DMS79 treated with DMSO at 0.1 percent for 48 hours (cell line): ENCODE measurements at regions not wholly inside any gene's neighbourhood (a gene's known extent, or its start where the extent isn't known, plus 50 kb on each side); places are given as distances from the start of the nearest gene placed in this dataset.

Experiments
- DNase-seq: peaks from one replicate; lab custom pipeline; 2025; lab: John Stamatoyannopoulos, UW

DNA sequence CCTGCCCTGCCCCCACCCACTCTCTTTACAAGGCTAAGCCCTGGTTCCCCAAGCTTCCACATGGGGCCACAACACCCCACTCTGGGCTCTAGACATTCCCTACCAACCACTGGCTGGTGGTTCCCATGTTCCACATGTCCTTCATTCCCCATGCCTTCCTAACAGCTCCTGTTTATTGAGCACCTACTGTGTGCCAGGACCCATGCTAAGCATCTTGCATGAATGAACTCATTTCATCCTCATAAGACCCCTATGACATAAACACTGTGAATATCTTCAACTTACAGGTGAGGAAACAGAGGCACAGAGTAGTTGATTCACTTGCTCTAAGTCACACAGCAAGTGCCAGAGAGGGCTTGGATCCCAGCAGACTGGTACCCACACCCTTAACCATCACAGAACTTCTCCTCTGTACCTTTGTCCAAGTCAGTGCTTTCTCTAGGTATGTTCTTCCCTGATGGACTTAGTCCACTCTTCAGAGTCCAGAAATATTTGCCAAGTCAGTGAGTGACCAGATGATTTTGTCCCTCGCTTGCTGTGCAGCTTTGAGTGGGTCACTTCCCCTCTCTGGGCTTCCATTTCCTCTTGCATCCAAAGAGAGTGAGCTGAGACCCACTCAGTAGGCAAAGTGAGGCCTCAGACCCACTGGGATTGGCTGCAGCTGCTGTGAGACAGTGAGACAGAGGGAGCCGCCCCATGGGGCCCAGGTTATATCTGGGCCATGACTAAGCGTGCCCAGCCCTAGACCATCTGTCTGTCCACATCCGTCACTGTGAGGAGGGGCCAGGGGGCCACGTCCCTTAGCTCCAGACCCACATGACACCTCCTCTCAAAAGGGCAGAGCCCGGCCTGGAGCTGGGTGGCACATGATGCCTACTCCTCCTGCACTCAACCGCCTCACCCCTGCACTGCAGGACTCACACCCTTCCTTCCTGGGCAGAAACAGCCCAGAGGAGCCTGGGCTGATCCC, 132.4 kb downstream of the MN1 start:
- DNase-seq, result no peak

DNA sequence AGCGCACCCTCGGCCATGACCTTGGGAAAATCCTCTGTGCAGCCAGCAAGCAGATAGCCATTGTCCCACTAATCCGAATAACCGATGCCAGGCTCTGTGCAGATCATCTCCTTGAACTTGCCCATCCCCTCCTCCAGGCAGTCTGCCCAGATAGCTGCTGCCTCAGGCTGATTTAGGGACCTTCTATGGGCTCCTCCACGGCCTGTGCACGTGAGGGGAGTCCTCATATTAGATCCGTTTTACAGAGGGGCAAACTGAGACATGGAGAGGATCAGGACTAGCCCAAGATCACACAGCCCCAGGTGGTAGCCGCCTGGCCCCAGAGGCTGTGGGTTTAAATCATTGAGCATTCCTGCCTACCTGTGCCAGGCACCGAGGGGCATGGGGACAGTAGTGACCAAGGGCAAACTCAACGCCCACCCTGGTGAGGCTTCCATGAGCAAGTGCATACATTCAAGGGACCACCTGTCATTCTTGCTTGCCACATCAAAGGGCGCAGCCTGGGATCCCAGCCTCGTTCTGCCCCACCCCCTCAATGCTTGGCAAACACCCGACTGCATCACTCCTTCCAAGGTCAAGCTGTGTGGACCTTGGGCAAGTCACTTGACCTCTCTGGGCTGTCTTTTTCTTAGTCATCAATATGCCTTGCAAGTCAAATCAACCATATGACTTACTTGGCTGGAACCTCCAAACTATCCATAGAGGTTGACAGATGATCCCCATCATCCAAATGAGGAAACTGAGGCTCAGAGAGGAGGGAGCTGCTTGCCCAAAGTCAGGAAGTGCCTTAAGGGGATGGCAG, 131.6 kb downstream of the MN1 start:
- no peak for DNase-seq

- DNase-seq, result no peak
These were observed 130.7 kb downstream of the MN1 start for GRCh38 chr22:27670701-27671412.

DNA sequence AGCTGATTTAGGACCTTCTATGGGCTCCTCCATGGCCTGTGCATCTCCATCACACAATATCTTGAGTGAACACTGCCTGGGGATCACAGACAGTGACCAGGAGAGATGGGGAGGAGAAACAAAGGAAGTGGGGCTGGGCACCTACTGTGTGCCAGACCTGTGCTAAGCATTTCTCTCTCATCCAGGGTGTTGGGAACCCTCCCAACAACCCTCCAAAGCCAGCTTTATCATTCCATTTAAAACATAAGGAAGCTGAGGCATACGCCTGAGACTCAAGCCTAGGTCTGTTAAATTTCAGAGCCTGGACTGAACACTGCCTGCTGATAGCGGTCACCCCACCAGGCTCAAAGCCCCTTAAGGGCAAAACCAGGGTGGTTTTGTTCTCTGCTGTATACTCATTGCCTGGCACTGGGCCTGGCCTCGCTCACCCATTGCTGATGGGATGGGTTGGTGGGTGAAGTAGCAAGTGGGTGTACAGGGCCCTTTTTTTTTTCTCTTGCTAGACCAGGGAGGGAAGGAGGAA, 130.1 kb downstream of the MN1 start:
- no peak for DNase-seq

- DNase-seq, result no peak
These were observed 128.7 kb downstream of the MN1 start for GRCh38 chr22:27672721-27673418.

GRCh38 chr22:27673839-27674238, 127.7 kb downstream of the MN1 start:
- no peak for DNase-seq

GRCh38 chr22:27674261-27674923, 127.2 kb downstream of the MN1 start:
- DNase-seq, result no peak

- DNase-seq, result no peak
These were observed 124.9 kb downstream of the MN1 start for GRCh38 chr22:27676545-27677213.

- no peak for DNase-seq
These were observed 123.6 kb downstream of the MN1 start for GRCh38 chr22:27677905-27678458.

- DNase-seq, result no peak
These were observed 122.4 kb downstream of the MN1 start for GRCh38 chr22:27679176-27679575.

DNA sequence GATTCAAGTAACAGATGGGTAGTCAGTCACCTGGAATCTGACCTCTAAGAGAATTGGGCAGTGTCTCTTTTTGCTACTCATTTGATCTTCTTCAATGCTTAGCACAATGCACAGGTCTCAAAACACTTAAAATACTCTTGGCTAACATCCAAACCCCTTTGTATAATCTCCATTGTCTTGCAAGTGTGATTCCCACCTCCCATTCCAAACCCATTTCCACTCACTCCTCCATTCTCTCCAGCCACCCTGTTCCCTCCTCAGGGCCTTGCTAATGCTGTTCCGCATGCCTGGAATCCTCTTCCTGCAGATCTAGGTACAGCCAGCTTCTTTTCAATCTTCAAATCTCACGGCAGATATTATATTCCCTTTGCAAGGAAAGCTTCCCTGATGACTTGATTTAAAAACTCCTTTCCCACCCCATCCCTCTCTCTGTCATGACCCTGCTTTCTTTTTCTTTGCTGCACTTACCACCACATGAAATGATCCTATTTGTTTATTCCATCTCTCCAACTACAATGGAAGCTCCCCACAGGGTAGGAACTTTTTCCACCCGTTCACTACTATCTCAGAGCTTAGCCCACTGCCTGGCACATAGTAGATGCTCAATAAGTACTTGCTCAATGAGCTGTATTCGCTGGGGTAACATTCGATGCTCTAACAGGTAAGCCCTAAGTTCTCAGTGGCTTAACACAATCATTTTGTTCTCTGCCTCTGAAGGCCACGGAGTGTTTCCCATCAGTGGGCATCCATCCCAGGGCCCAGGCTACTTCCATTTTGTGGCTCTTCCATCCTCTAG, 121.7 kb downstream of the MN1 start:
- no peak for DNase-seq

GRCh38 chr22:27680636-27681035, 120.9 kb downstream of the MN1 start:
- DNase-seq, result no peak

- DNase-seq, result no peak
These were observed 120.5 kb downstream of the MN1 start for GRCh38 chr22:27681037-27681436.

- DNase-seq, result no peak
These were observed 119.1 kb downstream of the MN1 start for GRCh38 chr22:27682437-27682836.

DNA sequence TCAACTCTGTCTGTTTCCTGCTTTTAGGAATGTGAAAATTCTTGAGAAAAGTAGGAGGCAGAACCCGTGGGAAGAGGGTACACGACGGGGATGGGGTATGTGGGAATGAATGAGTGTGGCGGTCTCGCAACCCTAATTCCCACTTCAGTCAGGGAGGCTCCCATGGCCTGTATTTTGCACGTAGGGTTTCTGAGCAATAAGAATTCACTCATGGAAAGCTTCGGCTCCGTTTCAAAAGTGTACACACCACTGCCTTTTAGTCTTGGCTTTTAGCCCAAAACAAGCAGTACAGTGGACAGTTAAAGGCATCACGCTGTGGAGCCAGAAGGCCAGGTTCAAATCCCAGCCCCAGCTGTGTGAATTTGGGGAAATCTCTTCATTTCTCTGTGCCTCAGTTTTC, 116.7 kb downstream of the MN1 start:
- DNase-seq, result no peak

DNA sequence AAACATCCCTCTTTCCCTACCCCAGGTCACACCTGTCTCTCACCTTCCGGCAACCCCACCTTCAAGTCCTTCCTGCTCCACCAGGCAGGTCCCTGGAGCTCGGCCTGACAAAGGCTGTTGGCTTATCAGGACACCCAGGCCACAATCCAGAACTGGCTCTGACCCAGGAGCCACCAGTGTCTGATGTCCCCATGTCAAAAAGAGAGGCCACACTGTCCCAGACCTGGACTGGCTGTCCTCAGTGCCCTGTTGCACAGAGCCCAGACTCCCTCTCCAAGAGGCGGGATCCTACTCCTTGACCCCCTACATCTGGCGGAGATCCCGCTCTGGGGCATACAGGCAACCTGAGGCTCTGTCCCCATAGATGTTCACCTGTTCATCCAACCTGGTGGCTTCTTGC, 116.0 kb downstream of the MN1 start:
- DNase-seq, result no peak

- no peak for DNase-seq
These were observed 115.6 kb downstream of the MN1 start for GRCh38 chr22:27685970-27686369.

GRCh38 chr22:27686534-27686933, 115.0 kb downstream of the MN1 start:
- no peak for DNase-seq

GRCh38 chr22:27687984-27688545, 113.5 kb downstream of the MN1 start:
- DNase-seq, result no peak
